Neural cell (in vitro differentiated cells): ENCODE measurements at regions not wholly inside any gene's neighbourhood (a gene's known extent, or its start where the extent isn't known, plus 50 kb on each side); places are given as distances from the start of the nearest gene placed in this dataset.

Experiments used
- H2AFZ ChIP-seq: fragments of 200-600, 300-800 bp; sonication (generic), shearing (Covaris generic); 2 replicates; pipeline ENCODE4 v1.6.0; 2014; ENCODE audit warnings: low read depth, mild to moderate bottlenecking, antibody characterized with exemption, low read length, moderate library complexity
- H3F3A ChIP-seq: fragments of 200-600 bp; shearing (Covaris generic); 2 replicates; pipeline ENCODE4 v1.6.1; 2016; ENCODE audit warnings: mild to moderate bottlenecking, moderate library complexity, mixed read lengths, antibody characterized with exemption, low read length; ENCODE audit not compliant: insufficient read depth, poor library complexity, severe bottlenecking
- H3K27ac ChIP-seq: fragments of 200-600, 300-800 bp; sonication (generic), shearing (Covaris generic); 2 replicates; pipeline ENCODE4 v1.5.1; 2014; ENCODE audit warnings: mild to moderate bottlenecking, low read length, moderate library complexity
- H3K27me3 ChIP-seq: fragments of 300-800, 200-600 bp; sonication (generic), shearing (Covaris generic); 2 replicates; pipeline ENCODE4 v1.6.0; 2014; ENCODE audit warnings: mild to moderate bottlenecking, low read depth, low read length, moderate library complexity; ENCODE audit not compliant: insufficient read depth
- H3K36me3 ChIP-seq: fragments of 300-800, 200-600 bp; sonication (generic), shearing (Covaris generic); 2 replicates; pipeline ENCODE4 v1.5.1; 2014; ENCODE audit warnings: mild to moderate bottlenecking, antibody characterized with exemption, low read length, moderate library complexity; ENCODE audit not compliant: insufficient read depth
- H3K4me2 ChIP-seq: fragments of 300-800, 200-600 bp; sonication (generic), shearing (Covaris generic); 2 replicates; pipeline ENCODE4 v1.6.0; 2014; ENCODE audit warnings: mild to moderate bottlenecking, low read length
- H3K4me3 ChIP-seq: fragments of 300-800, 200-600 bp; sonication (generic), shearing (Covaris generic); 2 replicates; pipeline ENCODE4 v1.5.1; 2014; ENCODE audit warnings: mild to moderate bottlenecking, low read length, moderate library complexity
- H3K79me2 ChIP-seq: fragments of 200-600 bp; shearing (Covaris generic); replicated peaks from 2 replicates; pipeline ENCODE4 v1.6.0; 2014; ENCODE audit warnings: mild to moderate bottlenecking, low read length, moderate library complexity; ENCODE audit not compliant: insufficient read depth
- H3K9ac ChIP-seq: fragments of 300-800, 200-600 bp; sonication (generic), shearing (Covaris generic); 2 replicates; pipeline ENCODE4 v1.6.1; 2016; ENCODE audit warnings: mild to moderate bottlenecking, low read length, mixed read lengths
- H3K9me2 ChIP-seq: fragments of 200-600 bp; shearing (Covaris generic); 2 replicates; pipeline ENCODE4 v1.6.1; 2016; ENCODE audit warnings: mild to moderate bottlenecking, low read length, mixed read lengths; ENCODE audit not compliant: insufficient read depth
- H3K9me3 ChIP-seq: fragments of 200-600, 300-800 bp; sonication (generic), shearing (Covaris generic); 2 replicates; pipeline ENCODE4 v1.6.1; 2016; ENCODE audit warnings: mild to moderate bottlenecking, mixed run types, low read length, moderate library complexity, mixed read lengths
- H4K20me1 ChIP-seq: fragments of 200-600 bp; shearing (Covaris generic); 2 replicates; pipeline ENCODE4 v1.6.1; 2016; ENCODE audit warnings: mild to moderate bottlenecking, mixed run types; ENCODE audit not compliant: insufficient read depth
- CTCF ChIP-seq: fragments of 450-650 bp; IDR thresholded peaks from 2 replicates; pipeline ENCODE4 v1.5.1; 2014; ENCODE audit warnings: antibody characterized with exemption, mild to moderate bottlenecking, moderate library complexity; ENCODE audit not compliant: poor library complexity, severe bottlenecking
- EP300 ChIP-seq: fragments of 450-650 bp; conservative IDR thresholded peaks from 2 replicates; pipeline ENCODE4 v1.6.1; 2014; ENCODE audit warnings: antibody characterized with exemption, mild to moderate bottlenecking, moderate library complexity; ENCODE audit not compliant: poor library complexity, severe bottlenecking
- EZH2 ChIP-seq: fragments of 200-600, 300-800 bp; shearing (Covaris generic), sonication (generic); IDR thresholded peaks from 2 replicates; pipeline ENCODE4 v1.6.1; 2014; ENCODE audit warnings: antibody characterized with exemption, low read length, borderline replicate concordance, mild to moderate bottlenecking; ENCODE audit not compliant: insufficient read depth, poor library complexity, severe bottlenecking
- MXI1 ChIP-seq: fragments of 450-650 bp; conservative IDR thresholded peaks from 2 replicates; pipeline ENCODE4 v1.6.1; 2014; ENCODE audit warnings: antibody characterized with exemption, mild to moderate bottlenecking; ENCODE audit not compliant: poor library complexity, severe bottlenecking
- POLR2AphosphoS5 ChIP-seq: IDR thresholded peaks from 2 replicates; pipeline ENCODE4 v1.6.1; 2012
- RAD21 ChIP-seq: fragments of 450-650 bp; conservative IDR thresholded peaks from 2 replicates; pipeline ENCODE4 v1.6.1; 2014; ENCODE audit warnings: antibody characterized with exemption, mild to moderate bottlenecking, moderate library complexity
- SMC3 ChIP-seq: fragments of 450-650 bp; conservative IDR thresholded peaks from 2 replicates; pipeline ENCODE4 v1.6.1; 2014; ENCODE audit warnings: antibody characterized with exemption, mild to moderate bottlenecking, moderate library complexity; ENCODE audit not compliant: poor library complexity
- TAF1 ChIP-seq: IDR thresholded peaks from 2 replicates; pipeline ENCODE4 v1.6.1; 2012; ENCODE audit warnings: low read depth
- TF ChIP-seq, protein P1 (sequence below): IDR thresholded peaks from 2 replicates; pipeline ENCODE4 v1.6.1; 2012; ENCODE audit warnings: borderline replicate concordance

- no peaks in the 10 kb centered on the region for H3K9me3 ChIP-seq
- H3K4me2 ChIP-seq: no peak overlapping the region
- no peaks in the 10 kb centered on the region for H3F3A ChIP-seq
- no peak overlapping the region for H3K27ac ChIP-seq
- peak overlapping the region; percentile 43 for H3K4me3 ChIP-seq
- no peak overlapping the region for H3K9ac ChIP-seq
- TF ChIP-seq MXI1: no peak
- TF ChIP-seq SMC3: no peak
- peak; percentile 65 for TF ChIP-seq EZH2
- no peak for TF ChIP-seq RAD21
- no peaks in the 10 kb centered on the region for H3K9me2 ChIP-seq
- no peaks in the 10 kb centered on the region for H4K20me1 ChIP-seq
- no peak overlapping the region for H2AFZ ChIP-seq
- no peaks in the 10 kb centered on the region for H3K79me2 ChIP-seq
- H3K36me3 ChIP-seq: no peaks in the 10 kb centered on the region
- peaks cover 93% of the 10 kb centered on the region for H3K27me3 ChIP-seq
Measured at GRCh38 chr22:46072110-46072881, 78.0 kb upstream of the PPARA start.

DNA sequence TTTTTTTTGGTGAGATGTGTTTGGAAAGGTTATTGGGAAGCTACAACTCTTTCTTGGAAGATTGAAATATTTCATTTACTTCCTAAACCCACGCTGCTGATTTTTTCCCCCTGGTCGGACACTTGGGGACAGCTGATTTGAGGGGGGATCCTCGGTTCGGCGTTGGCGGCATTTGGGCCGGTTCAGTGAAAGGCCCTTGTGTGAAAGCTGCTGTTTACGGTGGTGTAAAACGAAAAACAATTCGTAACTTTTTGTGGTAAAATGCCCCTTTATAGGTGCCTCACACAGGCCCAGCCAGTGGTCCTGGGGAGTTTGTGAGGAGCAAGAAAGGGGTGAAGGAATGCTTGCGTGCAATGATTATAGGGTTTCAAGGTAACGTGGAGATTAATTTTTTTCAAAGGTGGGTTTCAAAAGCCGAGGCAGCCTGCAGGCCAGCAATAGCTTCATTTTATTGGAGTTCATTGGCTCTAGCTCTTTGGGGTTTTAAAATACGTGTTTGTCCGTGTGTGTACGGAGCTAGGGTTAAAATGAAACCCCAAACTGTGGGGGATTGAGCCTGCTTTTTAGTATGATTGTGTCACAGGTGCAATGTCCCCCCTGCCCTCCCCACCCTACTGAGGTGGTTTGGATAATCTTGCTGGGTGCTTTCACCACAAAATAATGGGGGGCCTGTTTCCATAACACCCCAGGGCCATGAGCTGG lies 77.2 kb upstream of the PPARA start:
- no peaks in the 10 kb centered on the region for H3F3A ChIP-seq
- H3K36me3 ChIP-seq: no peaks in the 10 kb centered on the region
- no peaks in the 10 kb centered on the region for H3K79me2 ChIP-seq
- H3K4me2 ChIP-seq: no peak overlapping the region
- no peak overlapping the region for H2AFZ ChIP-seq
- no peaks in the 10 kb centered on the region for H3K9me2 ChIP-seq
- H3K9me3 ChIP-seq: no peaks in the 10 kb centered on the region
- TF ChIP-seq, protein P1, sequence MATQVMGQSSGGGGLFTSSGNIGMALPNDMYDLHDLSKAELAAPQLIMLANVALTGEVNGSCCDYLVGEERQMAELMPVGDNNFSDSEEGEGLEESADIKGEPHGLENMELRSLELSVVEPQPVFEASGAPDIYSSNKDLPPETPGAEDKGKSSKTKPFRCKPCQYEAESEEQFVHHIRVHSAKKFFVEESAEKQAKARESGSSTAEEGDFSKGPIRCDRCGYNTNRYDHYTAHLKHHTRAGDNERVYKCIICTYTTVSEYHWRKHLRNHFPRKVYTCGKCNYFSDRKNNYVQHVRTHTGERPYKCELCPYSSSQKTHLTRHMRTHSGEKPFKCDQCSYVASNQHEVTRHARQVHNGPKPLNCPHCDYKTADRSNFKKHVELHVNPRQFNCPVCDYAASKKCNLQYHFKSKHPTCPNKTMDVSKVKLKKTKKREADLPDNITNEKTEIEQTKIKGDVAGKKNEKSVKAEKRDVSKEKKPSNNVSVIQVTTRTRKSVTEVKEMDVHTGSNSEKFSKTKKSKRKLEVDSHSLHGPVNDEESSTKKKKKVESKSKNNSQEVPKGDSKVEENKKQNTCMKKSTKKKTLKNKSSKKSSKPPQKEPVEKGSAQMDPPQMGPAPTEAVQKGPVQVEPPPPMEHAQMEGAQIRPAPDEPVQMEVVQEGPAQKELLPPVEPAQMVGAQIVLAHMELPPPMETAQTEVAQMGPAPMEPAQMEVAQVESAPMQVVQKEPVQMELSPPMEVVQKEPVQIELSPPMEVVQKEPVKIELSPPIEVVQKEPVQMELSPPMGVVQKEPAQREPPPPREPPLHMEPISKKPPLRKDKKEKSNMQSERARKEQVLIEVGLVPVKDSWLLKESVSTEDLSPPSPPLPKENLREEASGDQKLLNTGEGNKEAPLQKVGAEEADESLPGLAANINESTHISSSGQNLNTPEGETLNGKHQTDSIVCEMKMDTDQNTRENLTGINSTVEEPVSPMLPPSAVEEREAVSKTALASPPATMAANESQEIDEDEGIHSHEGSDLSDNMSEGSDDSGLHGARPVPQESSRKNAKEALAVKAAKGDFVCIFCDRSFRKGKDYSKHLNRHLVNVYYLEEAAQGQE: no peak
- TF ChIP-seq SMC3 (no peak), MXI1 (no peak), EP300 (no peak), POLR2AphosphoS5 (no peak), TAF1 (no peak), CTCF (no peak)
- H3K27ac ChIP-seq: no peak overlapping the region
- peaks cover 92% of the 10 kb centered on the region for H3K27me3 ChIP-seq
- no peaks in the 10 kb centered on the region for H4K20me1 ChIP-seq
- no peak overlapping the region for H3K9ac ChIP-seq
- H3K4me3 ChIP-seq: no peak overlapping the region
